ENCODE measurements at regions not wholly inside any gene's neighbourhood (a gene's known extent, or its start where the extent isn't known, plus 50 kb on each side); places are given as distances from the start of the nearest gene placed in this dataset.

DNA sequence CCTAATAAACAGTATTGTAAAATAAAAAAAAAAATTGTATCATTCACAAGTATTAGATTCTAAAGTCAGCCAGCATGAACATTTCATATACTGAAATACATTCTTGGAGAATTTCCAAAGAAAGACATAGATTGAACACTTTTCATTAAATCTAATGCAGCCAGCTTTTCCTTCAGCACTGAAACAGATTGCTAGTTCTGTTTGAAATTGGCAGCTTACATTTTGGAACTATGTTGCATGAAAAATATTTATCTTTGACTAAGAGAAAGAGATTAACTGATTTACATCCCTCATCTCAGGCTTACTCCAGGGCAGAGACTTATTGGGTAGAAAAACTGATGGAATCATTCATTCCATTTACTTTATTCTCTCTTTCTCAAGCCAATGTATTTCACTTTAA is 272.7 kb downstream of the PDHA2 start:
- TF ChIP-seq, protein P1, sequence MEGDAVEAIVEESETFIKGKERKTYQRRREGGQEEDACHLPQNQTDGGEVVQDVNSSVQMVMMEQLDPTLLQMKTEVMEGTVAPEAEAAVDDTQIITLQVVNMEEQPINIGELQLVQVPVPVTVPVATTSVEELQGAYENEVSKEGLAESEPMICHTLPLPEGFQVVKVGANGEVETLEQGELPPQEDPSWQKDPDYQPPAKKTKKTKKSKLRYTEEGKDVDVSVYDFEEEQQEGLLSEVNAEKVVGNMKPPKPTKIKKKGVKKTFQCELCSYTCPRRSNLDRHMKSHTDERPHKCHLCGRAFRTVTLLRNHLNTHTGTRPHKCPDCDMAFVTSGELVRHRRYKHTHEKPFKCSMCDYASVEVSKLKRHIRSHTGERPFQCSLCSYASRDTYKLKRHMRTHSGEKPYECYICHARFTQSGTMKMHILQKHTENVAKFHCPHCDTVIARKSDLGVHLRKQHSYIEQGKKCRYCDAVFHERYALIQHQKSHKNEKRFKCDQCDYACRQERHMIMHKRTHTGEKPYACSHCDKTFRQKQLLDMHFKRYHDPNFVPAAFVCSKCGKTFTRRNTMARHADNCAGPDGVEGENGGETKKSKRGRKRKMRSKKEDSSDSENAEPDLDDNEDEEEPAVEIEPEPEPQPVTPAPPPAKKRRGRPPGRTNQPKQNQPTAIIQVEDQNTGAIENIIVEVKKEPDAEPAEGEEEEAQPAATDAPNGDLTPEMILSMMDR (IDR thresholded peaks at IDR 0.05) = no peak
- no peak for TF ChIP-seq POLR2A (IDR thresholded peaks at IDR 0.05)
